EH (cell line): ENCODE measurements at regions not wholly inside any gene's neighbourhood (a gene's known extent, or its start where the extent isn't known, plus 50 kb on each side); places are given as distances from the start of the nearest gene placed in this dataset.

ENCODE experiments used
- DNase-seq: peaks from one replicate; pipeline ENCODE4 v3.0.0-alpha.2; 2015; ENCODE audit warnings: low read depth

DNA sequence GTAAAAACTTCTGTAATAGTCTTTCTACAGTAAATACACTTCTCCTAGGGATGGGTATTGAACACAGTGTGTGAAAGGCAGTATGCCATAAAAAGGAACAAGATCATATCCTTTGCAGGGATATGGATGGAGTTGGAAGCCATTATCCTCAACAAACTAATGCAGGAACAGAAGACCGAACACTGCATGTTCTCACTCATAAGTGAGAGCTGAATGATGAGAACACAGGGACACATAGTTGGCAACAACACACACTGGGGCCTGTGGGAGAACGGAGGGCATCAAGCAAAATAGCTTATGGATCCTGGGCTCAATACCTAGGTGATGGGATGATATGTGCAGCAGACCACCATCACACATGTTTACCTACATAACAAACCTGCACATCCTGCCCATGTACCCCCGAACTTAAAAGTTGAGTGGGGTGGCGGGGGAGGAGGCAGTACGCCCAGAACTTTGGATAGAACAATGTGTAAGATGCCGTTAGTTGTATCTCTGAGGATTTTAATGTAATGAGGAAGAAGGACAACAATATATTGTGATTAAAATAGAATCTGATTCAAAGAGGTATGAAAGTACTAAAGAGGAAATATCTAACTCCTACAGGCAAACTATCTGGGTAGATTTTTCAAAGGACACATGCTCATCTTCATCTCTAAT, 183.2 kb downstream of the NDFIP2 start:
- no peak for DNase-seq

DNA sequence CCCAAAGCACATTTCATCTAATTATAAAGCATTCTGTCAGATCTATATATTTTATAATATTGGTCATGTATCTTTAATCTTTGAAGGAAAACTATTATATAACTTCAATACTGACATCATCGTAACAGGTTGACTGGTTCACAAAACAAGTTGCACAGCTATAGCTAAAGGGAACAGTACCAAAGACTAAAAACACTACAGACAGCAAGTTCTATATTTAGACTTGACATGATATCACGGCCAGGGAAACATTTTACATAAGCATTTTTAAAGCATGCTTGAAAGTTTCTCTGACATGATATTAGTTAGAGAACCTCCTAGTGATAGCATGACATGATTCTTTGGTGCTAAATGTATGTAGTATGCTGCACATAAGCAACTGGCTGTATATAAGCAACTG, 182.5 kb downstream of the NDFIP2 start:
- DNase-seq: no peak

DNA sequence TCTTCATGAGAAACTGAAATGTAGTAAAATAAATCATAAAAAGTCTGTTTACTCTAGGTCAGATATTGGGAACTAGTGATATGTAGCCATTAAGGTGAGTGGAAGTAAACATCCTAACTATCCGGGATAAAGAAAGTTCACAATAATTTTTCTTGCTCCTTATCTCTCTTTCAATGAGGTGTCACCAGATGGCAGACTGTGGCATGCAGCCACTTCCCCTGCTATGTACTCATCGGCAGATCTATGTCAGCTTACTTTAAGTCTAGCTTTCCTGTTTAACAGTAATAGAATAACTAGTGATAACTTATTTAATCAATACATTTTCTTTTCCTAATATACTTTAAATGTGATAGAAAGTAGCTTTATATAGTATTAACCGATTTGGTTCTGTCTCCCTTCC, 181.9 kb downstream of the NDFIP2 start:
- peak; percentile 6 for DNase-seq

DNA sequence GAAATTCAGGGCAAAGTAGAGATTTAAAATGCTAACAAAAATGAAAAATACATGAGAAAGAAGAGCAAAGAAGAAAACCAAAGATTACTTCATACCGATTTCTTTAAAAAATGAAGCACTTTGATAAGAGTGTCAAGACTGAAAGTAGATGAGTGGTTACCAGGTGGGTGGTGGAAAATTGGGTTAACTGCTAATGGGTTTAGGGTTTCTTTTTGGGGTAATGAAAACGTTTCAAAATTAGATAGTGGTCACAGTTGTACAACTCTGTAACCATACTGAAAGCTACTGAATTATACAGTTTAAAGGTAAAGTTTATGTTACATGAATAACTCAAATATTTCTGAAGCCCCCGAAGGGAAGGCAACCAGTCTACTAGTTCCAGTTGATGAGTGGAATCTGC, 179.4 kb downstream of the NDFIP2 start:
- no peak for DNase-seq

DNA sequence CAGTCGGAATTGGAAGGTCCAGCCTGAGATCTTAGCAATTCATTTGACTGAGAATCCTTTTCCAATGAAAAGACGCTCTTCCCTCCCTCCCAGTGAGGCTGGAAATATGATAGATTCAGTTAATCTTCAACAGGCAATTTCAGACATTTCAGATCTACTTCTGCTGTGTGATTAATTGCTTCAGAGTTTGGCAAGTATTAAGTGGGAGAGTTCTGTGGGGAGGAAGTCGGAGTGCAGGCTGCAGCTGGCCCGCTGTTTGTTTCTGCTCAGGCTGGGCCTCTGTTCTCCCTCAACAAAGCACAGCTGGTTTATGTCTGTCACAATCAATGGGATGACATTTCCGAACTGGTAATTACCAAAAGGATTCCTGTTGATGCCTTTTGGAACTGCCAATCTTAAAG, 178.2 kb downstream of the NDFIP2 start:
- no peak for DNase-seq

DNA sequence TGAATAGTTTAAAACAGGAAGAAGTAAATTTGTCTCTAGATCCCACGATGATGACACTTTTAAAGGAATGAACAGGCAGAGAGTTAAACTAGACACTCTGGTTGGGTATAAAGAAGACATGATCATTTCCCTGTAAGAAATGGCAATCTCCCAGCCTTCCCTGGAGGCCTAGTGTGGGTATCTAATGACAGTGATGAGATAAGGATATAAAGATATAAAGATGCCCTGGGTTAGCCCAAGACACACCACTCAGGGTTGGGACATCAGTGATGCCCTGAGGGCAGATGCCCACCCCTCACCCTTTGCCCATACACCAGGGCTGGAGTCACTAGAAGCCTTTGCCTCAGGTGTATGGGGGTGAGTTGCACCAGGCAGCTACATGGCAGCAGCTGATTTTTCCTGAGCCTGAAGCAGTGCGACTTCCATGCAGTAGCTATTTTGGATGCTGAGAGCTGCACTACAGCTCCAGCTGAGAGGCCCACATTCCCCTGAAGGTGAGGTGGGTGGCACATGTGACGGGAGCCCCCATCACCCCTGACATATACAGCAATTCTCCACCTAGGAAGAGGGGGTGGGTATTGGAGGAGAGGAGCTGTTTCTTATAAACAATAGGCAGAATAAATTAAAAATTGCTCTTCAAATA, 177.5 kb downstream of the NDFIP2 start:
- DNase-seq: no peak

DNA sequence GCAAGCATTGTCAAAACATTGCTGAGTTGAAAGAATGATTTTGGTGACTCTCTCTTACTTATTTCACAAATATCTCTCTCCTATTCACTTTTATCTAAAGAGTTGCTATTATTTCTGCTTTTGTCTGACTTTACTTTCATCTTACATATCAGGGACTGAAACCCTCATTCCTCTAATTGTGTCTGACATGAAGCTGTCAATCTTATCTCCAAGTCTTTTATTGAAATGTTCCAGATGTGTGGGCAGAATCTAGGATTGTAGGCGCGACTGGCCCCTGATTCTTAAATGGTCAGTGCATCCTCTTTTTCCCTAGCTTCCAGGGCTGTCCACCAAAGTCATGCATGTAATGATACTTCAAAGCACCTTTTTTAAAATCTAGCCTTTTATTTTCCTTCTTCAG, 174.6 kb downstream of the NDFIP2 start:
- no peak for DNase-seq

DNA sequence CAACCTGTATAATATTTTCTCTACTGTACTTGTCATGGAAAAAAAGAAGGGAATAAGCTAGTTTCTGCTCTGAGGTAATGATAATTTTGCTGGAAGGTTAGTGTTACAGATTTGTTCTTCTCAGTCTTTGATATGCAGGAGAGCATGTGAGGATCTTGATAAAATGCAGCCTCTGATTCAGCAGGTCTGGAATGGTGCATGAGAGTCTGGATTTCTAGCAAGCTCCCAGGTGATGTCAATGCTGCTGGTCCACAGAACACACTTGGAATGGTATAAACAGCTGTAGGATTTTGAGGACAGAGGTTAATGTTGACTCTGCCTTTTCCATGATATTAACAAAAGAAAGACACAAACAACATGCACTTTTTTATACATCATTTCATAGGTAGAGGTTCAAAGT, 173.6 kb downstream of the NDFIP2 start:
- DNase-seq: no peak

DNA sequence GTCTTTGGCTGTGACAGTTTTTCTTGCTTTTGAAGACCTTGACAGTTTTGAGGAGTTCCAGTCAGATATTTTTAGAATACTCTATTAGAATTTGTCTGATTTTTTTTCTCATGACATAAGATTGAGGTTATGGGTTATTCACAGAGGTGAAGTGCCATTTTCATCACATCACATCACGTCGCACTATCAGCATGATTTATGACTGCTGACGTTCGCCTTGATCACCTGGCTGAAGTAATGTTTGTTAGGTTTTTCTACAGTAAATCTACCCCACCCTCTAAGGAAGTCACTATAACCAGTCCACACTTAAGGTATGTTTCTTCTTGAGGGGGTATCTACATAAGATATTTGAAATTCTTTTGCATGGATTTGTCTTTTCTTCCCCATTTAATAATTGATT, 169.7 kb downstream of the NDFIP2 start:
- DNase-seq: no peak

DNA sequence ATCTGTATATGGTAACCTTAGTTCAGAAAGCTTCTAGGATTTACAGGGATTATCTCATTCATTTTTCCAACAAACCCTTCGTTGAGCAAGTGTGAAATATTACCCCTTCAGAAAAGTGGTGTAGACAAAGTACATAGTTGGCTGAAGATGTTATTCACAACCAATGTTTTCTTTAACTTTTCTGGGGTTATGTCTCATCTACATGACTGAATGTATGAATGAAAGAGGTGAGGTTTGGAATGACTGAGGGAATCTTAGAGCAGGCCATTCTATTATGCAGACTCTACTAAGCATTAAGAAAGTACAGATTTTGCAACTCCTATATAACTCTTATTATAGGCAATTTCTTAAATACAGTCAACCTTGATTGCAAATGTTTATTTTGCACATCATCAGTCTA, 167.2 kb downstream of the NDFIP2 start:
- no peak for DNase-seq

DNA sequence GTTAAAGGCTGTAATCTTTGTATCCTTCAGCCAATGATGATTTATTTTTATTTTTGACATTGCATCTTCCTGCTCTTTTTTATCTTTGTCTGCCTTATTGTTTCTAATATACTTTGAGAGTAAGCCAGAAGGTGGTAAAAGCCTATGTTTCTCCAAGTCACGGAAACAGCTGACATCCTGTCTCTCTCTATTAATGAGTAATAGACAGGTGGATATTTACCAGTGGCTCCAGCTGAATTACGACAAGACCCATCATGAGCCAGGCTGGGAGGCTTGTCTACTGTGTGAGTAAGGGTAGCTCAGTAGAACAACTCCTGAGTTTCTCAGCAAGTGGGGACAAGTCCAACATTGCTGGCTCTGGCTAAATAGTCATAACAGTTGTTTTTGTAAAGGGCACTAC, 166.6 kb downstream of the NDFIP2 start:
- no peak for DNase-seq

DNA sequence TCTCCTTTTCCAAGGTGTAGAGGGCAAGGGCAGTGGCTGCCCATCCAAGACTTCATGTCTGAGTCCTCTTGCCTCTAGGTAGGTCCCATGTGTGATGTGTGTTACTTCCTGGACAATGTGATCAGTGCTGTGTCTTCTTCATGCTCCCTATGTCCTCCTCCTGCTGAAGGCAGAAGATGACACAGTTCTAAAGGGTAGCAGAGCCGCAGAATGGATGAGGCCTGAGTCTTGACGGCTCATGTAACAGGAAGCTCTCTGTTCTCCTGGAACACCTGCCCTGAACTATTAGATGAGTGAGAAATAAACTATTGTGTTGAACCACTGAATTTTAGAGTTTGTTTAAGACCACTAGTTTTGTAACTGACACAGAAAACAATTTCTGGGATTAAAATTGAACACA, 165.9 kb downstream of the NDFIP2 start:
- DNase-seq: no peak

DNA sequence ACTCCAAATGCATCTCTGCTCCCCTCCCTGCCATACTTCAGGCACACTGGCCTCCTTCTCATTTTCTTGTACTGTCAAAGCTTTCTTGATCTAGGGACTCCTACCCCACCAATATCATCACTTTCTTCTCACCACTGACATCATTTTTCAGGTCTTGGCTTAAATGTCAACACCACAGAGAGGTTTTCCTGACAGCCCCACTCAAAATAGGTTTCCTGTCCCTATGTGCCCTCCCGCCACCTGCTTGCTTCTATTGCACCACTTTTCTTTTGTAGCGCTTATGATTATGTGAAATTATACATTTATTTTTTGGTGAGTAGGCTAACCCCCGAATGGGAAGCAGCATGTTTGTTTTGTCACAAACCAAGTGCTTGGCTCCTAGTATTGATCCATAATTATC, 164.6 kb downstream of the NDFIP2 start:
- DNase-seq: no peak

DNA sequence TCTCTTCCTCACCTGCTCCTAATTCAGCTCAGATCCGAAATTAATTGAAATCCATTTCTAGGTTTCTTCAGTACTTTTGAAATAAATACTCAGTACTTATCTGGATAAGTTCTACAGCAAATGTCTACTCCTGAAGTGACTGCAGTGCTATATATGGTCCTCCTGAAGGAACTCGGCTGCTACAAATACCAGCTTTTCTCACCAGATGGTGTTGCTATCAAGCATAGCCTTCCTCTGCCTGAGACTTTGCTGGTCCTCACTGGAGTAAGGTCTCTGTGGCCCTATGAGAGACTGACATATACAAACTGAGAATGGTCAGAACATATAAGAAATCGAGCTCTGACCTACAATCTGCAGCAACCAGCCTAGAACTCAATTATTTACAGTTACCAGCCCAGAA, 161.6 kb downstream of the NDFIP2 start:
- no peak for DNase-seq

DNA sequence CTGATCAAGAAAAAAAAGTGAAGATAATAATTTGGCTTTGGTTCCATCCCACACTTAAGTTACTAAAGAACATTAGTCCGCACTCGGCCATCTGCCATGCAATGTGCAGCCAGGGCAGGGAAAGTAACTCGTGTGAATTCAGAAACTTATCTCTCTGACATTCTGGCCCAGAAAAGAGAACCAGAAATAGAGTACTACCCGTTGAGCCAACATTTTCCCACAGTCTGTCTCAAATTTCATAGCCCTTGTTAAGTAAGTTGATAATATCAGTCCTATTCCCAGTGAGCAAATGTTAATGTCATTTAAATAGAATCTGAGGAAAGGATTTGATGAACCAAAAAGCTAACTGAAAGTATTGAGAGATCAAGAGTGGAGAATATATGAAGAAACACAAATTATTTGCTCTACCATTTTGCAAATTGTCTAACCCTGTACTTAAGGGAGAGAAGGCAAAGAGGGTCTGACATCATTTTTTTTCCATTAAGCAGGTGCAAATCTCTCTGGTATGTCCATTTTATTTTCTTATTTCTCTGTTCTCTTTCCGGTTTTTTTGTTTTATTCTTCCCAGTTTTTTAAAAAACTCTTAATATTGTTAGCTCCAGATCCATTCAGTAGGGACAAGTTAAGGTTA, 156.3 kb downstream of the NDFIP2 start:
- no peak for DNase-seq

DNA sequence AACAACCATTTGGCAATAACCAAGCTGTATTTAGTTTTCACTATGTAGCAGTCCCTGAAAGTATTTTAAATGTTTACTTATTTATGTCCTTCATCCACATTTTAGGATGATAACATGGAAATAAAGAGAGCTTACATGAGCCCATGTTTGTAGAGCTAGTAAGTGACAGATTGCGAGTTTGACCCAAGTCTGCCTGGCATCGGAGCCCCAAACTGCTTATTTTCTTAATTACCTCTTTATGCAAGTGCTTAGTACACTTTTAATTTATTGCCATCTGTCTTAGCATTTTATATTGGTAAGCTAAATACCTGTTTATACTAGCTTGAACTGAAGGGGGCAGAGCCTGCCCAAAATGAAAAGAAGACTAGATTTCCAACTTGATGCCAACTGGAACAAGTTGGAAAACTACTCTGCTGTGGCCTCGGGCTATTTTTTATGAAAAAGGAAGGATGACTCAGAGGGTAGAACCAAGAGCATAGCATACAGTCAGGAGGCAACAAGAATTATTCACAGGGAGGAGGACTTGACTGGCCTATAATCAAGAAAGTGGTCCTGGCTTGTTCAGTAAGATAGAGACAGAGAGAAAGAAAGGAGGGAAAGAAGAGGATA, 150.2 kb downstream of the NDFIP2 start:
- peak; percentile 83 for DNase-seq

DNA sequence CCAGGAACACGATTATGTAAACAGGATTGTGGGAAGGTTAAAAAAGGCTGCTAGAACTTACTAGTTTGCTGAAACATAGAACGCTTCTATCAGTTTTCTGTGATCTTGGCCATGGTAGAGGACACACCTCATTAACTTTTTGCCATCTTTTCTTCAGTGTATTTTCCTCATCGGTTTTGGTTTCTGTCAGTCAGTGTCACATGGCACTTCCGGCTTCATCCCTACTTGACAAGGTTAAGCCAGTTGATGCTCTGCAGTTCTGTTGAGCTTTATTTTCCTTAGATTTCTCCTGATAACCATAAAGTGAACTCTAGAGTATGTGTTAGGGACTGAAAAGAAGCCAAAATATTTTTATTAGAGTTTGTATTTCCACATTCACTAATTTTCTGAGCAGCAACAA, 147.5 kb downstream of the NDFIP2 start:
- peak; percentile 7 for DNase-seq

DNA sequence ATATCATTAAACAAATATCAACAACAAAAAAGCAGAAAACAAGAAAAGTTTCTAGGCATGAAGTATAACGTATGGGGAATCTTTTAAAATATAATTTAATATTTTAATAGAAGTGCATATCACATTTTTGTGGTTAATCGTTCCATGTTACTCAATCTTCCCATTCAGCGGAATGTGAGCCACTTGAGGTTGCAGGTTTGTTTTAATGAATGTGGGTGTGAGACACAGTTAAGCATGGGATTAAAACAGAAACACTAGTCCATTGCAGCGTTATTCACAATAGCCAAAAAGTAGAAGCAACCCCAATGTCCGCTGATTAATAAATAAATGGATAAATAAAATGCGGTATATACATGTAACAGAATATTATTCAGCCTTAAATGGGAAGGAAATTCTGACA, 146.0 kb downstream of the NDFIP2 start:
- no peak for DNase-seq

DNA sequence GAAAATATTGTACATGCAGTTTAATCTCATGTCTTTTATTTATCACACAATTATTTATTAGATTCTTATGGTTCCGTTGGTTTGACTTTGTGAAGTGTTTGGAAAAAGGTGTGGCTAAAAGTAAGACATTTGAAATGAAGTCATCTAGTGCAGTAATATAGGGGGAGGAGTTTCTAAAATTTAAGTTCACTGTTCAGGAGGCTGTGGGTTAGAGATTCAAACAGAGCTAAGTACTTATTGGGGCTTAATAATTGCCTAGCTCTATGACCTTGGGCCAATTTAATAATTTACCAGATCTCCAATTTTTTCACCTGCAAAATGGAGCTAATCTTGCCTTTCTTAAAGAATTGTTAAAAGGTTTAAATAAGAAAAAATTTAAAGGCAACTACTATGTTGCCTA, 144.6 kb downstream of the NDFIP2 start:
- no peak for DNase-seq

DNA sequence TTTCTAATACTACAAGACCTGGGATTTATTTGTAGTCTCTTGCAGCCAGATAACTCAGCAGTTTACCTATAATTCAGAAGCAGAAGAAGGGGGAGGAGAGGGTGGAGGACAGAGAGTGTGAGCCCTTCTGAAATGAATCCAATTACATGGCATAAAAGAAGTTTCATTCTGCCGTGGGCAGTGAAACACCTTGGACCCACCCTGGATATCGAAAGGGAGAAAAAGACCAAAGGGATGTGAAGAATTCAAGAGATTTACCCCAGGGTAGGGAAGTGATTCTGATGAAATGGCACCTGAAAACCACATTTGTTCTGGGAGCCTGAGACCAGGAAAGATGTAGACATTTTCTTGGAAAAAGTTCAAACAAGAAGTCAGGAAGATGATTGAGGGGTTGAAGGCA, 140.9 kb downstream of the NDFIP2 start:
- no peak for DNase-seq

DNA sequence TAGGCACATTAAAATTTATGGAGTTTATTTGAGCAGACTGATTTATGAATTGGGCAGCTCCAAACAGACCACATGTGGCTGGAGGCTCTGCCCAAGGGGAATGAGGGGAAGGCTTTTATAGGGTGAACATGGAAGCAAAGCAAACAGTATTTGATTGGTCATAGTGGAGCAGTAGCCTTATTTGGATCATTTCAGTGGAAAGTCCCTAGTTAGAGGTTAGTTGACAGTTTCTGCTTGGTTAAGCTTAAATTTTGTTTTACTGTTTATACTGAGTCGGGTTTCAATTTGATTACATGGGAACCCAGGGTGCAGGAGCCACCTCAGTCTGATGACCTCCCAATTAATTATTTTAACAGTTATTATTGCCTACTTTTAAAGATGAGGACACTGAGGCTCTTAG, 140.5 kb downstream of the NDFIP2 start:
- no peak for DNase-seq

DNA sequence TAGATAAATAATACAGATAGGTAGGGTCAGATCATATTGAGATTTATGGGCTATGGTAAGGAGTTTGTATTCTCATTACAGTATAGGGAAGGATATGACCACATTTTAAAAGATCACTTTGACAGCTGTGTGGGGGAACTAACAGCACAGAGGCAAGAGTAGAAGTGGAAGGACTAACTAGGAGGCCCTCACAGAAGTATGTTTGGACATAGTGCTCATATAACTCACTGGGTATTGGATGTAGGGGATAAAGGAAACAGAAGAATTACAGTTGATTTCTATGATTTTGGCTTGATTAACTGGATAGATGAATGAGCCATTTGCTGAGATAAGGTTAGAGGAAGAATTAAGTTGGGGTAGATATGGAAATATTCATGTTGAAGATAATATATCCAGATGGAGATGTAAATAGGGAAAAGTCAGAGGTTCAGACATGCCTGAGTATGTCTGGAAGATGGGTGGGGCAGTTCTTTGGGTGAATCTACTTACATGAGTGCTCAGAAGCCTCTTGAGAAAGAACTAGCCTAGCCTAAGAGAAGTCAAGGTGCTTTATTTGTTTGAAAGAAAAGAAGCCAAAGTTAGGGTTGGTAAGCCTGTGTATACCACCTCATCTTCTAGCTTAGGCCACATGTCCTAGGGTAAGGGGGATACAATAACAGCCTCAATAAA, 133.4 kb downstream of the NDFIP2 start:
- DNase-seq: no peak

DNA sequence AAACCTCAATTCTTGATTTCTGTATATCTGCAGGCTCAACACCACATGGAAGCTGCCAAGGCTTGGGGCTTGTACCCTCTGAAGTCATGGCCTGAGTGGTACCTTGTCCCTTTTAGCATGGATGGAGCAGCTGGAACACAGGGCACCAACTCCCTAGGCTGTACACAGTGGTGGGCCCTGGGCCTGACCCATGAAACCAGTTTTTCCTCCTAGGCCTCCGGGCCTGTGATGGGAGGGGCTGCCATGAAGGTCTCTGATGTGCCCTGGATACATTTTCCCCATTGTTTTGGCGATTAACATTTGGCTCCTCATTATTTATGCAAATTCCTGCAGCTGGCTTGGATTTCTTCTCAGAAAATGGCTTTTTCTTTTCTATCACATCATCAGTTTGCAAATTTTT, 131.6 kb downstream of the NDFIP2 start:
- no peak for DNase-seq
